ENCODE measurements at regions not wholly inside any gene's neighbourhood (a gene's known extent, or its start where the extent isn't known, plus 50 kb on each side); places are given as distances from the start of the nearest gene placed in this dataset.

DNA sequence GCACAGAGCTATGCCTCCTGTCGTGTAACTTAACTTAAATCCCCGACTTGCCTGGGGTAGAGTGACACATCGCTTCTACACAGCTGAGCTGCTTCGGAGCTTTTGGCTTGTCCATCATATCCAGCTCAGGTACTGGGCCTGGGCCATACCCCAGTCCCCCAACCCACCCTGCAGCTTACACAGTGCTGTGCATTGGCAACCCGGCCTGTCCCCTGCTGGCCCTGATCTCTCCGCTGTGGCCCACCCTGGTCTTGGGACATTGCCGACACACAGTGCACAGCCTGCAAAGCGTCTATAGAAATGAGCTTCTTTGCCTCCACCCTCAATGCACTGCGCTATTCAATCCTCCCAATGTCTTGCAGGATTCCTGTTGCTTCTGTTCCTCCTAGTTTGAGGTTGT lies 342.8 kb upstream of the RAB6C start:
- no peak overlapping the region for H3K27ac Mint-ChIP-seq
- H3K4me1 Mint-ChIP-seq (ENCODE audit: low read depth) = no peaks in the 10 kb centered on the region
- H3K4me3 Mint-ChIP-seq (ENCODE audit: low read depth) = no peak overlapping the region
- TF ChIP-seq, protein P1, sequence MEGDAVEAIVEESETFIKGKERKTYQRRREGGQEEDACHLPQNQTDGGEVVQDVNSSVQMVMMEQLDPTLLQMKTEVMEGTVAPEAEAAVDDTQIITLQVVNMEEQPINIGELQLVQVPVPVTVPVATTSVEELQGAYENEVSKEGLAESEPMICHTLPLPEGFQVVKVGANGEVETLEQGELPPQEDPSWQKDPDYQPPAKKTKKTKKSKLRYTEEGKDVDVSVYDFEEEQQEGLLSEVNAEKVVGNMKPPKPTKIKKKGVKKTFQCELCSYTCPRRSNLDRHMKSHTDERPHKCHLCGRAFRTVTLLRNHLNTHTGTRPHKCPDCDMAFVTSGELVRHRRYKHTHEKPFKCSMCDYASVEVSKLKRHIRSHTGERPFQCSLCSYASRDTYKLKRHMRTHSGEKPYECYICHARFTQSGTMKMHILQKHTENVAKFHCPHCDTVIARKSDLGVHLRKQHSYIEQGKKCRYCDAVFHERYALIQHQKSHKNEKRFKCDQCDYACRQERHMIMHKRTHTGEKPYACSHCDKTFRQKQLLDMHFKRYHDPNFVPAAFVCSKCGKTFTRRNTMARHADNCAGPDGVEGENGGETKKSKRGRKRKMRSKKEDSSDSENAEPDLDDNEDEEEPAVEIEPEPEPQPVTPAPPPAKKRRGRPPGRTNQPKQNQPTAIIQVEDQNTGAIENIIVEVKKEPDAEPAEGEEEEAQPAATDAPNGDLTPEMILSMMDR (IDR thresholded peaks at IDR 0.05; ENCODE audit: unreplicated experiment) = no peak
- no peaks in the 10 kb centered on the region for H3K36me3 Mint-ChIP-seq (ENCODE audit: insufficient read depth)
- no peaks in the 10 kb centered on the region for H3K9me3 Mint-ChIP-seq (ENCODE audit: low read depth)
- H3K27me3 Mint-ChIP-seq = peaks cover 6% of the 10 kb centered on the region
- no peak for DNase-seq (ENCODE audit: low spot score, unreplicated experiment)

DNA sequence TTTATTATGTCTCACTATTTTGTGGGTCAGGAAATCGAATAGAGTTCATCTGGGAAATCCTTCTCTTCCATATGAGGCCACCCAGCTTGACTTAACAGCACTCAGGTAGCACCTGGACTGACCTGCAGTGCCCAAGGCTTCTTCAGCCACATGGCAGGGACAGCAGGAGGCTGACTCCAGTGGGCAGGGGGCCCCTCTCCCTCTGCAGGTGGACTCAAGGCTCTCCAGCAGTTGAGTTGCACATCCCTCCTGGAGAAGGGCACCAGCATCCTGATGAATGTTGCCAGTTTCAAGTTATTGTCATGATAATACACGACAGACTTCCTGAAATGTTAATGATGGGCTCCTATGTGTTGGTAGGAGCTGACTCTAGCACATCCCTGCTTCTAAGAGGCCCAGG lies 338.1 kb upstream of the RAB6C start:
- H3K9me3 Mint-ChIP-seq (ENCODE audit: low read depth) = no peaks in the 10 kb centered on the region
- H3K27ac Mint-ChIP-seq = no peak overlapping the region
- H3K36me3 Mint-ChIP-seq (ENCODE audit: insufficient read depth) = no peaks in the 10 kb centered on the region
- no peak overlapping the region for H3K4me3 Mint-ChIP-seq (ENCODE audit: low read depth)
- peaks cover 3% of the 10 kb centered on the region for H3K27me3 Mint-ChIP-seq
- TF ChIP-seq, protein P1 (IDR thresholded peaks at IDR 0.05; ENCODE audit: unreplicated experiment) = no peak
- H3K4me1 Mint-ChIP-seq (ENCODE audit: low read depth) = no peaks in the 10 kb centered on the region
- DNase-seq (ENCODE audit: low spot score, unreplicated experiment) = no peak

- TF ChIP-seq, protein P1 (IDR thresholded peaks at IDR 0.05; ENCODE audit: unreplicated experiment) = no peak
- no peaks in the 10 kb centered on the region for H3K9me3 Mint-ChIP-seq (ENCODE audit: low read depth)
- DNase-seq (ENCODE audit: low spot score, unreplicated experiment) = no peak
- H3K27ac Mint-ChIP-seq = no peak overlapping the region
- H3K4me3 Mint-ChIP-seq (ENCODE audit: low read depth) = no peak overlapping the region
- peaks cover 3% of the 10 kb centered on the region for H3K27me3 Mint-ChIP-seq
- no peaks in the 10 kb centered on the region for H3K36me3 Mint-ChIP-seq (ENCODE audit: insufficient read depth)
- H3K4me1 Mint-ChIP-seq (ENCODE audit: low read depth) = no peaks in the 10 kb centered on the region
Observed at GRCh38 chr2:129642526-129643043, 336.9 kb upstream of the RAB6C start.

- TF ChIP-seq, protein P1 (IDR thresholded peaks at IDR 0.05; ENCODE audit: unreplicated experiment) = no peak
- Mint-ChIP-seq H3K4me3 (ENCODE audit: low read depth) (no peak overlapping the region), H3K27ac (no peak overlapping the region), H3K9me3 (ENCODE audit: low read depth) (no peaks in the 10 kb centered on the region), H3K4me1 (ENCODE audit: low read depth) (no peaks in the 10 kb centered on the region), H3K27me3 (no peaks in the 10 kb centered on the region), H3K36me3 (ENCODE audit: insufficient read depth) (no peaks in the 10 kb centered on the region)
- DNase-seq (ENCODE audit: low spot score, unreplicated experiment) = no peak
Observed at GRCh38 chr2:129645335-129645734, 334.1 kb upstream of the RAB6C start.

DNA sequence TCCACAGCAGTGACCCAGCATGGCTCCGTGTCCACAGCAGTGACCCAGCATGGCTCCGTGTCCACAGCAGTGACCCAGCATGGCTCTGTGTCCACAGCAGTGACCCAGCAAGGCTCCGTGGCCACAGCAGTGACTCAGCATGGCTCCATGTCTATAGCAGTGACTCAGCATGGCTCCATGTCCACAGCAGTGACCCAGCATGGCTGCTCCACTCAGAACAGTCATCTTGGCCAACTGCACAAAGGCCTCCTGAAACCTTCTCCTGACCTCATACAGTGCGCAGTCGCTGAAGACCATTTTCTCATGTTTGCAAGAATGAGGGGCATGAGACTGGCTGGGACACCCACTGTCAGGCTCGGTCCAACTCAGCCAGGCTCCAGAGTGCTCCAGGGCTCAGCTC lies 333.4 kb upstream of the RAB6C start:
- Mint-ChIP-seq H3K27me3 (no peaks in the 10 kb centered on the region), H3K27ac (no peak overlapping the region), H3K4me1 (ENCODE audit: low read depth) (no peaks in the 10 kb centered on the region), H3K36me3 (ENCODE audit: insufficient read depth) (no peaks in the 10 kb centered on the region), H3K4me3 (ENCODE audit: low read depth) (no peak overlapping the region), H3K9me3 (ENCODE audit: low read depth) (no peaks in the 10 kb centered on the region)
- TF ChIP-seq, protein P1 (IDR thresholded peaks at IDR 0.05; ENCODE audit: unreplicated experiment) = no peak
- DNase-seq (ENCODE audit: low spot score, unreplicated experiment) = no peak
